ENCODE measurements at regions not wholly inside any gene's neighbourhood (a gene's known extent, or its start where the extent isn't known, plus 50 kb on each side); places are given as distances from the start of the nearest gene placed in this dataset.

GRCh38 chr2:215794829-215795546 lies 218.4 kb downstream of the MREG start:
- TF ChIP-seq EZH2 (IDR thresholded peaks at IDR 0.05; ENCODE audit: borderline replicate concordance, control insufficient read depth, low read depth, low read length), result no peak
- no peak for TF ChIP-seq RBBP5 (conservative IDR thresholded peaks at IDR 0.05)
- TF ChIP-seq CTCF (IDR thresholded peaks at IDR 0.05 in 2 of 3, conservative IDR thresholded peaks at IDR 0.05 in 1 of 3; ENCODE audit: control insufficient read depth in 2 of 3, extremely low read depth in 1 of 3, insufficient read depth in 1 of 3, low read depth in 3 of 3, low read length in 3 of 3), result no peak
- TF ChIP-seq SUPT20H (IDR thresholded peaks at IDR 0.05; ENCODE audit: borderline replicate concordance, control insufficient read depth, low read depth, low read length), result no peak
- no peak for TF ChIP-seq BHLHE40 (IDR thresholded peaks at IDR 0.05; ENCODE audit: borderline replicate concordance in 1 of 2, low read depth in 2 of 2, low read length in 1 of 2)
- TF ChIP-seq CUX1 (IDR thresholded peaks at IDR 0.05; ENCODE audit: insufficient replicate concordance, low read depth, low read length), result no peak
- TF ChIP-seq ATF2 (IDR thresholded peaks at IDR 0.05; ENCODE audit: low read length), result no peak
- no peak for TF ChIP-seq BMI1 (IDR thresholded peaks at IDR 0.05; ENCODE audit: borderline replicate concordance)
- TF ChIP-seq MEF2A (IDR thresholded peaks at IDR 0.05; ENCODE audit: insufficient read depth, low read depth, low read length), result no peak
- TF ChIP-seq SP1 (IDR thresholded peaks at IDR 0.05; ENCODE audit: low read depth, low read length), result no peak
- no peak for TF ChIP-seq POLR2AphosphoS5 (IDR thresholded peaks at IDR 0.05; ENCODE audit: low read length)
- no peak for TF ChIP-seq TAF1 (IDR thresholded peaks at IDR 0.05; ENCODE audit: borderline replicate concordance, low read depth, low read length)
- no peak for TF ChIP-seq E2F8 (IDR thresholded peaks at IDR 0.05; ENCODE audit: low read depth, partially characterized antibody)
- no peak for TF ChIP-seq ASH2L (IDR thresholded peaks at IDR 0.05; ENCODE audit: borderline replicate concordance, low read depth)
